LHCN-M2 (cell line): ENCODE measurements at regions not wholly inside any gene's neighbourhood (a gene's known extent, or its start where the extent isn't known, plus 50 kb on each side); places are given as distances from the start of the nearest gene placed in this dataset.

ENCODE experiments used
- DNase-seq: peaks from one replicate; pipeline ENCODE4 v3.0.0-alpha.2; 2012; ENCODE audit warnings: low read depth

DNA sequence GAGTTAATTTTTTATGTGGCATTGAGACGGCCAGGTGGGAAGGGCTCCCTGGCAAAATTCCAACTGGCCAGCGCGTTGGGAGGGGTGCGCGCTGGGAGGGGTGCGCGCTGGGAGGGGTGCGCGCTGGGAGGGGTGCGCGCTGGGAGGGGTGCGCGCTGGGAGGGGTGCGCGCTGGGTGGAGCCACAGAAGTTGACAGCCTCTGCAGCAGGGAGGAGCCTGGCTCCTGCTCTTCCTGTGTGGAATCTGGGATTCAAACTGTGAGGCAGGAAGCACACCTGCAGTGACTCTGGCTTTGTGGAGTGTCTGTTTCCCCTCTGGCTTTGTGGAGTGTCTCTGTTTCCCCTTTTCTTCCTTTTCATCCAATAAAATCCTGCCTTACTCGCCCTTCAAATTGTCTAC is 147.9 kb upstream of the CBLN2 start:
- DNase-seq, result no peak

DNA sequence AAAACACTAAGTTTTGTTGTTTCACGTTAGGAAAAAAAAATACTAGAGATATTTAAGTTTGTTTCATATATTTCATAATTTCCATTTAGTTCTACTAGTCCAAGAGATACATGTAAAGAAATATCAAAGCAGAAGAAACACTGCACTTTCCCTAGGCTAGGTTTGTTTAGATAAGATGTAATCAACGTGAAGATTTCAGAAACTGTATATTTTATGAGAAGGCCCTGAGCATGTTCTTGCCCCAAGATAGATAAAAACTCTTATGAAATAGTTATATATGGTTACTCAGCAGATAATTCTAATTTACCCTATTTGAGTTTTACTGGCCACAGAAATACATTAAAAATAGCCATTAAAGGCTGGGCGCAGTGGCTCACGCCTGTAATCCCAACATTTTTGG is 143.6 kb upstream of the CBLN2 start:
- DNase-seq, result no peak

DNA sequence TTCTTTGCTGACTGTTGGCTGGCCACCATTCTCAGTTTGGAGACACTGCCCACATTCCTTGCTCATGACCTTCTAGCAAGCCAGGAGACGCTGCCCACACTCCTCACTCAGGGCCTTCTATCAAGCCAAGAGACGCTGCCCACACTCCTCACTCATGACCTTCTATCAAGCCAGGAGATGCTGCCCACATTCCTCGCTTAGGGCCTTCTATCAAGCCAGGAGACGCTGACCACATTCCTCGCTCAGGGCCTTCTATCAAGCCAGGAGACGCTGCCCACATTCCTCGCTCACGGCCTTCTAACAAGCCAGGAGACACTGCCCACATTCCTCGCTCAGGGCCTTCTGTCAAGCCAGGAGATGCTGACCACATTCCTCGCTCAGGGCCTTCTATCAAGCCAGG is 131.3 kb upstream of the CBLN2 start:
- no peak for DNase-seq

DNA sequence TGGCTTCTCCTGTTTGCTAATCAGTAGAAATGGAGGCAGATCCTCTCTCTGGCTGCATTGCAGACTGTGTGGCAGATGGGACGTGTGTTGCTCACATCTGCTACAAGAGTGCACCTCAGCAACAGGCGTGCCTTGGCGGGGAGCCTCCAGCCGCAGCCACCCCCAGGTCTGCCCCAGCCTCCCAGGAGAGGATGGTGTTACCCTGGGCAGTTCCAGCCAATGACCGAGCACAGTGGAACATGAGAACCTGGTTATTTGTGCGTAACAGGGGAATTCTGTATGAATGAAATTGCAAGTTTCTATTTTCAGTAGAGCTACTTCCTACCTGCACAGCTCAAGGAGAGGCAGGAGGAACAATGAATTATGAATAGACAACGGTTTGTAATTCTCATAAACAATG is 130.6 kb upstream of the CBLN2 start:
- no peak for DNase-seq

DNA sequence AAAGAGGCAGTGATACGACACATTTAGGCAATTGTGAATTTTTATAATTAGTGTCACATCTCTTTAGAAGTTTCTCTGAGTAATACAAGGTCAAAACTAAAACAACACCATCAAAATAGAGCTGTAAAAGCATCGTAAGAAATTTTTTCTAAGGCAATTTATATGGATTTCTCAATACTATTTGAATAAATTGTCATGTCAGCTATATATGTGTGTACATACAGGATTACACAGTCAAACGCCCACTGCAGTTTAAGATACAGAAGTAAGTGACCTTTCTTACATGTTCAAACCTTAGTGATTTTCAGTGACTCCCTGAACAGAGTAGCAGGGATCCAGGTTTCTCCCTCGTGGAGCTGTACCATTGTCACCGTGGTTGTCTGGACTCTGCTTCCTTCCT is 129.1 kb upstream of the CBLN2 start:
- no peak for DNase-seq

DNA sequence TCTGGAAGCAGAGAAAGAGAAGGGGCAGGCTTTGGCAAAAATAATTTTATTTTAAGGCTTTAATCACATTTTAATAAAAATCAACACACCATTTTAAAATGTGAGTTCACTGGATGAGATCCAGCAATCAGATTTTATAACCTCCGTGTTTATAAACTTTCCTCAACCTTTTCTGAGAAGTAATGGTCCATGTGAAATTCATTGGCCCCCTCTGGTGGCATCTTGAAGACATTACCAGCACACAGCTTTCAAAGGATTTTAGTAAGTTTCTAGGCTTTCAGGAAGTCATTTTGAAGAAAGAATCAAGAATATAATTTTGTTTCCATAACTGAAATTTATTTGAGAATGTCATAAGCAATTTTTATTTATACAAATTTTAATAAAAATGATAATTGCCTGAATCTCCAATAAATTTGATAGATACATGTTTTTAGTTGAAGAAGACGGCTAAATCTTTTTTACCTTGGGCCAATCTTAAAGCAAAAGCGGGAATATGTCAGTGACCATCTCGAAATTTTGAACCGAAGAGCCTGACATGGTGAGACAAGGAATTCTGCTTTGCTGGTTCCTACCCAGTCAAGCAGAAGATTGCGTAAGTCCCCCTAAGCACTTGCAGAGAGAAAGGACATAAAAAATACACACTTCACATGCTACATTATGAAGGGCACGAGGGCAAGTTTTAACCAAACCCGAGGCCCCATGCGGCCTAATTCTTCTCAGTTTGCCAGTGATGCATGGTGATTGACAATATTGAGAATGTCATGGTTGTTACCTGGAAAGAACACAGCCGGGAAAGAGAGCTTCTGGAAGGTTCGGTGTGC is 128.4 kb upstream of the CBLN2 start:
- DNase-seq, result peak; percentile 13

DNA sequence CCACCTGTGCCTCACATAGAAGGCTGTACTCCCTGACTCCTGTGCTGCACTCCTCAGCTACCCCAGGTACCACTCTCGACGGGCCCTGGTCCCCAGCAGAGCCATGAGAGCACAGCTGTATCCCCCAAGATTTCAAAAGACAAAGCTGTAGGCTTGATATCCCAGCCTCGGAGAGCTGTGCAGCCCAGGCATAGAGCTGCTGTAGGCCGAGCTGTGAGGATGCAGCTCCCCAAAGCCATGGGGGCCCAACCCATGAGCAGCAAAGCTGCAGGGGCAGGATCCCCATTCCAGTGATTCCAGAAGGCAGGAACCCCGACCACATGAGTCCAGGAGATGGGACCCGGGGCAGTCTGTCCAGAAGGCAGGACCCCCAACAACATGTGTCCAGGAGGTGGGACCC is 123.8 kb upstream of the CBLN2 start:
- no peak for DNase-seq

DNA sequence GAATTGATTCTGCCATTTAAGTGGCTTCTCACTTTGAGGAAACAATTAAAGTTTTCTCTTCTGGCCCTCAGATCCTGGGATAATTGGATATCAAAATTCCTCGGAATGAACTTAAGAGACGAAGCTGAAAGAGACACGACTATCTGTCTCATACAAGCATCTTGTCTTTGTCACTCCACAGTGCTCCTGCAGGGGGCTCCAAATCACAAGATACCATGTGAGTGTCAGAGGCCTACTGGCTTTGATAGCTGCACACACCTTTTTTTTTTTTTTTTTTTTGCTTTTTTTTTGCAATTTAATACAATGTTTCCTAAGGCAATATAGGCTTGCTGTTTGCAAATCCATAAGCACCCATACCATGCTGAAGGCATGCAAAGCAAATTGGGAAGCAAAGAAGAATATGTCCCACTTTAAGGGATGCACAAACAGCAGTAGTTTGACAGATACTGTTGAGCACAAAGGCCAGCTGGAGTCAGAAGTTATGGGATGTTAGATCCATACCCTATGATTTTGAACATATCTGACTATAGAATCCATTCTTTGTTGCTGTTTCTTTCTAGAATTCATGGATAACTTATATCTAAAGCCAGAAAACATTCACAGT is 109.0 kb upstream of the CBLN2 start:
- no peak for DNase-seq

DNA sequence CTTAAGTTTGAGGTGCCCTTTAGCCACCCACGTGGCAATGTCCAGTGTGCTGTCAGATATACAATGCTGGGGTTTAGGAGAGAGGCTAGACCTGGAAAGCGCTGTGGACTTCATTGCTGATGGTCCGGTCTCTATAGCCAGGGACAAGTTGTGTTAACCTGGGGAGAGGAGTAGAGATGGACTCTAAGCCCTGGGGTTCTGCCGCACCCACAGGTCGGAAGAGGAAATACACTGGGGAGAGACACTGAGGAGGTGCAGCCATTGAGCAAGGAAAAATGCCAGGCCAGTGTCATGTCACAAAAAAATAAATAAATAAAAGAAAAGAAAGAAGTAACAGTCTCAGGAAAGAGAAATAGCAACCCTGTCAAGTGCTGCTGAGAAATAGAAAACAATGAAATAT is 106.9 kb upstream of the CBLN2 start:
- DNase-seq, result no peak

DNA sequence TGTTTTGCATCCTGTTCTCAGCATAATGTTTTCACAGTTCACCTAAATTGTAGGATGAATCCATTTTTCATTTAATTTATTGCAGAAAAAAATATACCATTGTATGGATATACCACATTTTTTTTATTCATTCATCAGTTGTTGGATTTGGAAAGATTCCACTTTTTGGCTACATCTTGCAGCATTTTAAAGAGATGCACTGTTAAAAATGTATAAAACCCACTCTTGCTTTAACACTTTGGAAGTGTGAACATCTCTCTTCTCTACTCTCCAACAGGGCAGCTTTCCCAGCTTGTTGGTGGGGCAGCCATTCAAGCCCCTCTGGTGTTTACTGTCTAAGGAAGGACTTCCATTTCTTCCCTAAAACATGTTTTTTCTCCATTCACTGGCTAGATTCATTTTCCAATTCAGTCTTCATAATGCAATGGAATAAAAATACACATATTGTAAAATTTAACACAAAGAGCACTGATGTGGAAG is 104.4 kb upstream of the CBLN2 start:
- no peak for DNase-seq

DNA sequence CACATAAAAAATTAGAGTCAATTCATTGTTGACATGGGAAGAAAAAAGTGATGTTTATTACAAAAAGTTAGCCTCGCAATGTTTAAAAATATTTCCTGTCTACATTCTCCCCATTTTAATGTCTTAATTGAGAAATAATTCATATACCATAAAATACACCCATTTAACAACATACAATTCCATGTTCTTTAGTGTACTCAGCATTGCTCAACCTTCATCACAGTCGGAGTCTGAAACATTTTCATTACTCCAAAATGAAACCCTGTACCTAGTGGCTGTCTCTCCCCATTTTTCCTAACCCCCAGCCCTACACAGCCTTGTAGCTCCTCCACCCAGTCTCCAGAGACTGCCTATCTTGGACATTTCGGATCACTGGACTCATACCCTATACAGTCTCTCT is 103.9 kb upstream of the CBLN2 start:
- no peak for DNase-seq

DNA sequence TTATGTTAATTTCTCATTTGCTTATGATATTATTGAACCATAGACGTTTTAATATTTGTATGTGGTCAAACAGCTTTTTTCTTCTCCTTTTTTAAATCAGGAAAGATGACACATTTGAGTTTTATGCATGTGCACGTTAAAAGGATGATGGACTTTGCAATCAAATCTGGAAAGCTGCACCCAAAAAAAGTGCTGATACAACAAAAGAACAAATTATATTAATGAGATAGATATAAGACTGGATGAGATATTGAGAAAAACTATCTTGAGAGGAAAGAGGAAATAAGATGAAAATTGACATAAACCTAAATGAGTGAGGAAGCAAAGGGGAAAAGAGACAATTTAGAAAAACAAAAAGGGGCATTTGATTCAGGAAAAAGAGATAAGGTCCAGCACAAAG is 96.4 kb upstream of the CBLN2 start:
- no peak for DNase-seq

DNA sequence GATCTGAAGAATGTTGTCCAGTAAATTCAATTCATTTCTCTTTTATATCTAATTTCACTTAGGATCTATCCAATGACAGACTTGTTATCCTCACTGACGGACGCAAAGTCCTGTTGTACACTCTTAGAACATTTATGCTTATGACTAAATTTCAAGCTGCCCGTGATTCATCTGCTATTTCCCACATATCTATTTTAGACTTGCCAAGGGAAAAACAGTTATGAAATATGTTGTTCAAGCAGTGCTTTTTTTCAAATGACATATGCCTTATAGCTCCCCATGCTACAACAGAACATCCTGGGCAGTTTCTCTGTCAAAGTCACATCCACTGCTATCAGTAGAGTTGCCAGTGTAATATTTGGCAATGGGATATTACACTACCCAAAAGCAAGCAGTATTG is 94.2 kb upstream of the CBLN2 start:
- DNase-seq, result no peak

DNA sequence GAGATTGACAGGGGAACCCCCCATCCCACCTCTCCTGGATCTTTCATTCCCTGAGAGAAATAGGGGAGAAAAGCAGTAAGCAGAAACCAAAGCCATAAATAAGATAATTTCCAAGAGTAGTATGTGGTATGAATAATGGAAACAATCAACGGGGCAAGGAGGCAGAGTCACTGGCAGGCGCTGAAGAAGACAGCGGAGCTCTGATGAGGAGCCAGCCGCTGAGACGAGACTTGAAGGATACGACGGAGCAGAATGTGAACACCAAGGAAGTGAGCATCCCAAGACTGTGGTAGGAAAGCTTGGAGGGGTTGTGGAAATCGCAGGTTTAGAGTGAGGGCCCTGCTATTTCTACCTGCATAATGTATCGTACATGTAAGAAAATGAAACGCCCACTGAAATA is 93.6 kb upstream of the CBLN2 start:
- no peak for DNase-seq

DNA sequence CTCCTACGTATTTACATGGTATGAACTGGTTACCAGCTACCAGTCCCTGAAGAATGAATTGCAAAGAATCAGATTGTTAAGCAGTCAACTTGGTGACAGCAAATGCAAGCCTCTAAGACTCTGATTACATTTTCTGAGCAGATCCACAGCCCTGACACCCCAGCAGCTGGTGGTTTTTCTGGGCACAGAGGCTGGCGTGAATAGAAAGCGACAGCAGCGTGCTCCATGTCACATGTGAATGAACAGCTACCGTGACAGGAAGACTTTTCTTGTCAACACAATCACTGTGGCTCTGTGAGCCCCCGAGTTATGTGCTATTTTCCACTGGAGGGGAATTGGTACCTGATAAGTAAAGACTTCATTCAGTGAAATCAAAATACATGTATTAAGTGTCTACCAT is 93.2 kb upstream of the CBLN2 start:
- DNase-seq, result no peak

DNA sequence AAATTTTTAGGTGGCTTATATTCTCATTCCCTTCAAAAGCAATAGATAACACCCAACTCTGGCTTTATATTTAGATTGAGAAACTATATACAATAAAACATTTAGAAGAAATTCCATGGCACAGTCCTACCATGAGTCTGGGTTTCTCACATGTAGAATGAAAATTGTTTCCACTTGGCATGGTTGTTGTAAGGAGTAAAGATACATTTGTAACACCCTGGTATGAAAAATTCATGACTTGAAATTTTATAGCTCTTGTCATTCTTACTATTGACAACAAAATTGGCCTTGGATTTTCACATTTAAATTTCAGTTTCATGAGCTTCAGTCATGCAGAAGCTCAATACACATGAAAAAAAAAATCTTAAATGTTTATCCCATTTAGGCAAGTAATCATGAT is 92.5 kb upstream of the CBLN2 start:
- DNase-seq, result no peak

DNA sequence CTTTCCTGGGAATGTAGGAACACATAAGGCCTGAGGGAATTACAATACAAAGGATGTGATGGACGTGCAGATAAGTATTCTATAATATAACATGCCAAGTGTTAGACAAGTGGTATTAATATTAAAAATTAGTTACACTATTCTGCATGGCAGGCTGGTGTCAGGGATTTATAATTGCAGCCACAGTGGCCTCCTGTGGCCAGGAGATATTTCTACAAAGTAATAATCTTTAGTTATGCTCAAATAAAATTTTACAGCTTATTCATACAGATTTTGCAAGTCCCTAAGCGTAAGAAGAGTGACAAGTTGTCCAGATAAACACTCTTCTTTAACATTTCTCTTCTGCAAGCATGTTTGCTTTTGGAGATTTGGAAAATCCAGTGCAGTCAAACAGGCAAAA is 90.4 kb upstream of the CBLN2 start:
- no peak for DNase-seq

DNA sequence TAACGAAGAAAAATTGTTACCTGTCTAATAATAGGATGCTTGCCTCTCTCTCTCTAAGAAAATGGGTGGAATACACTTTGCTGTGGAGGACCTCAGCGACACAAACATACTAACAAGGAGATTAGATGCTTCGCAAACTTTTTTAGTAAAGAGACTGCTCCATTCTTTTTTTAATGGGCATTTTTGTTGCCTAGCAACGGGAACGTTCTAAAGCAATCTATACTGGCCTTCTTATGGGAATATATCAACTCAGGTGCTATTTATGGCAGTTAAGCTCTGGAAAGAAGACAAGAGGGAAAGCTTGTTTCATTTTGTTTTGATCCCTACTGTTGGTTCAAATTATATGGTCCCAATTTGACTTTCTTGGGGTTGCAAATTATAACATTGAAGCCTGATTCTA is 86.8 kb upstream of the CBLN2 start:
- DNase-seq, result no peak

DNA sequence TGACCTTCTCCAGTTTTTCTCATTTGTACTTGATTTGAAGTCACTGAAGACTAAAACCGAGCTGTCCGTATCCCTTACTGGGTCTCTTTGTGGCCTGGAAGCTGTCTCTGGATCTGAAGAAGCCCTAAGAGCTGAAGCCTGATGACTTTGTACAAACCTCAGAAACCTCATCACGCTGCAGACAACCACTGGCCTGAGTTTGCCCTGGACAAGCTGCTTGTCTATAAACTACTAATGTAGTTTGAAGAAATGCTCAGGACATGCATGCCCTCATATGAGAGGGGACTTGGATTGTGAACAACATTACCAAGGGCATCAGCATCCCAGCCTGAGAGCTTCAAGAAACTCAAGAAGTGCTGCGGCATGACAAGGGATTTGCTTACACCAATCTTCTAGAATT is 79.3 kb upstream of the CBLN2 start:
- no peak for DNase-seq

DNA sequence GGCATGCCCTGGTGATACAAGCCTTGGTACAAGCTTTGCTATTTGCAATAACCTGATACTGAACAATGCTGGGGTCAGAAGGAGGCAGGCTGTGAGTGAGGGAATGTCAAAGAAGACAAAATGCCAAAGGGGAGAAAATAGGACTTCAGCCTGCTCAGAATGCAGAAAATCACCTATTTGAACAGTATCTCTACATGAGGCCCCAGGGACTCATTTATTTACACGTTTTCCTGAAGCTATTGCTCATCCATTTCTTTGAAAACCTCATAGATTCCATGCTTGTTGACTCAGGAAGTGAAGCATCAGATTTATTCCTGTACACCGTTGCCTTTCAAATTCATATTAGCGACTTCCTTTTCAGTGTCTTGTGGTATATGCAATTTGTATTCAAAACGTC is 69.4 kb upstream of the CBLN2 start:
- no peak for DNase-seq

DNA sequence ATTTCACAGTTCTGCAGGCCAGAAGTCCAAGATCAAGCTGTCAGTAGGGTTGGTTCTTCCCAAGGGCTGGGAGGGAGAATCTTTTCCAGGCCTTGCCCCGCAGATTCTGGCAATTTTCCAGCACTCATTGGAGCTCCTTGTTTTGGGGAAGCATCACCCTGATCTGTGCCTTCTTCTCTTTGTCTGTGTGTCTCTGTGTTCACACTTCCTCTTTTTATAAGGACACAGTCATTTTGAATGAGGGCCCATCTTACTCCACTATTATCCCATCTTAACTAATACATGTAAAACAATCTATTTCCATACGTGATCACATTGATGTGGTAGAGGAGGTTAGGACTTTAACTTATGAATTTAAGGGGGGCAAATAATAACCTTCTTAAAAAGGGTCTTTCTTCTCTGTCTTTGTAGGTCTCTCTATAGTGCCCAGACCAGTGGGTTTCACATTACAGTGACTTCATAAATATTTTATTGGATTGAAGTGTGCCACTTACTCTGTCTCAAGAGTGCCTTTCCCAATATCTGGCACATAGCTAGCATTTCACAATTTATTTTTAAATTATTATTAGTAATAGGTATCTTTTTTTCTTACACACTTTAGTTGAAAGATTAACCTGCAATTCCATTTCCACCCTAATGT is 68.9 kb upstream of the CBLN2 start:
- no peak for DNase-seq

DNA sequence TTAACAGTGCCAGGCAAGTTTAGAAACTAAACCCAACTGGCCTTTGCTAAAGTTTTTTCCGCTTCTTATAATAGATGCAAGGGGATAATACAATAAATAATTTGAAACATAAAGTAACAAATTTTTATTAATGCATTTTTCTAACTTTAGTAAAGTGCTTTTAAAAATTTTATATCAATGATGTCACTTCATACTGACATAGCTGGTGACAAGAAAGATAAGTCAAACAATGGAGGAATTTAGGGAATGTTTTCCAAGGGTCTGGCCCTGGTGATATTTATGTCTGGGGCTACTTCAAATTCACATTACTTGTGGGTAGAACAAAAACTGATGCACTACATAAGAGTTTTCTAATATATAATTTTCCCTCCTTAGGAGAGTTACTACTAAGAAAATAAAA is 61.2 kb upstream of the CBLN2 start:
- no peak for DNase-seq

DNA sequence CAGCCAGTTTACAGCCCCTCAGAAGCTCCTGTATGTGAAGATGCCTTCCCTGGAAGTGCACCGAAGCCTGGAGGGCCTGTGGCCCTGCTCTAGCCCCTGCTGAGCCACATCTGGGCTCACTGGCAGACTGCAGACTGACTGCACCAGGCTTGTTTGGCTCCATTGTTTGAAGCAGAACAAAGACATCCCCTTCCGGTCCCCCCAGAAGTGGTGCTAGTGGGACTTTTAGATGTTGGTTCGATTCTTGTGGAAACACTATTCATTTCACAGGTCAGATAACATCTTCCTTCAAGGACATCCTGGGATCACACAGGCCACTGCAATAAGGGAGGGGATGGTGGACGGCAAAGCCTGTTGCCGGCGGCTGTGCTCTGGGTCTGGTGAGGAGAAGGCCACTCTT is 57.8 kb upstream of the CBLN2 start:
- no peak for DNase-seq
